A549 (cell line): ENCODE measurements at regions not wholly inside any gene's neighbourhood (a gene's known extent, or its start where the extent isn't known, plus 50 kb on each side); places are given as distances from the start of the nearest gene placed in this dataset.

Source experiments
- ATAC-seq, 2 experiments: fragments of 200-7000 bp in 1 of 2; fragments of >200 bp in 1 of 2; cut with Nextera tagmentation in 1 of 2; cut with Tn5 transposase in 1 of 2; 3 replicates each; pipeline versions ENCODE4 v1.8.0 to v1.9.1; 2018 to 2020; ENCODE audit warnings: mild to moderate bottlenecking in 1 of 2, moderate library complexity in 1 of 2
- CTCF ChIA-PET: fragments of 300-600 bp; sonication (Branson Sonifier 250); formaldehyde crosslinking; extraction: SDS; loops from one replicate; lab custom pipeline; 2021; ENCODE audit warnings: antibody characterized with exemption, inconsistent platforms; lab: Yijun Ruan, JAX
- POLR2A ChIA-PET: fragments of 350-600 bp; formaldehyde crosslinking; extraction: SDS; loops from one replicate; lab custom pipeline; 2021; ENCODE audit warnings: antibody characterized with exemption, inconsistent platforms; lab: Yijun Ruan, JAX
- DNase-seq, 2 experiments: peaks; one replicate each; pipeline versions ENCODE4 v3.0.0 to v3.0.0-alpha.2; 2011 to 2016; ENCODE audit warnings: low read depth in 1 of 2, low spot score in 1 of 2
- FAIRE-seq: peaks from 2 replicates; lab custom pipeline; 2011; peaks lifted over from hg19 to GRCh38; lab: Jason Lieb, UNC
- H3K27ac ChIP-seq, 2 experiments: fragments of >200 bp; sonication (Bioruptor Twin); formaldehyde crosslinking; 3 replicates each; pipeline ENCODE4 v1.5.1; 2016 to 2017
- H3K4me1 ChIP-seq: fragments of >200 bp; sonication (Bioruptor Twin); formaldehyde crosslinking; 3 replicates; pipeline ENCODE4 v1.6.1; 2016
- H3K4me2 ChIP-seq: fragments of >200 bp; sonication (Bioruptor Twin); formaldehyde crosslinking; 3 replicates; pipeline ENCODE4 v1.6.1; 2016
- H3K4me3 ChIP-seq: fragments of >200 bp; sonication (Bioruptor Twin); formaldehyde crosslinking; 3 replicates; pipeline ENCODE4 v1.5.1; 2016
- H3K9me3 ChIP-seq: fragments of >200 bp; sonication (Bioruptor Twin); formaldehyde crosslinking; 3 replicates; pipeline ENCODE4 v1.6.1; 2016
- BHLHE40 ChIP-seq: IDR thresholded peaks from 2 replicates; pipeline ENCODE4 v1.6.1; 2012; ENCODE audit warnings: low read depth, low read length, inconsistent platforms
- CBX8 ChIP-seq: fragments of 200-600 bp; sonication (generic); IDR thresholded peaks from 2 replicates; pipeline ENCODE4 v1.6.1; 2016
- CHD2 ChIP-seq: fragments of 150-350 bp; IDR thresholded peaks from 2 replicates; pipeline ENCODE4 v1.6.1; 2014; ENCODE audit warnings: low read length; ENCODE audit not compliant: partially characterized antibody
- E2F6 ChIP-seq: IDR thresholded peaks from 2 replicates; pipeline ENCODE4 v1.6.1; 2012; ENCODE audit warnings: low read depth, borderline replicate concordance
- EHMT2 ChIP-seq: fragments of 200-600 bp; sonication (generic); IDR thresholded peaks from 2 replicates; pipeline ENCODE4 v1.6.1; 2016; ENCODE audit warnings: antibody characterized with exemption, low read depth, mild to moderate bottlenecking, moderate library complexity
- ESRRA ChIP-seq: fragments of 150-350 bp; IDR thresholded peaks from 2 replicates; pipeline ENCODE4 v1.6.1; 2014; ENCODE audit warnings: mild to moderate bottlenecking, low read length, borderline replicate concordance
- FOSL2 ChIP-seq, 2 experiments: fragments of 450-650 bp in 1 of 2; fragments of >200 bp in 1 of 2; sonication (Bioruptor Twin) in 1 of 2; formaldehyde crosslinking; IDR thresholded peaks; 2 replicates each; pipeline versions ENCODE4 v1.5.0 to v1.6.1; 2016 to 2020; ENCODE audit warnings: mild to moderate bottlenecking in 1 of 2, moderate library complexity in 1 of 2
- JUN ChIP-seq, 2 experiments: fragments of >200 bp; sonication (Bioruptor Twin); formaldehyde crosslinking; IDR thresholded peaks; 2 replicates in 1 of 2; 3 replicates in 1 of 2; pipeline ENCODE4 v1.6.1; 2016 to 2017
- JUNB ChIP-seq: fragments of >200 bp; sonication (Bioruptor Twin); formaldehyde crosslinking; IDR thresholded peaks from 2 replicates; pipeline ENCODE4 v1.6.1; 2016
- KDM1A ChIP-seq: fragments of 200-600 bp; sonication (generic); IDR thresholded peaks from 2 replicates; pipeline ENCODE4 v1.6.1; 2016; ENCODE audit warnings: low read depth, mild to moderate bottlenecking
- KDM5A ChIP-seq: fragments of 200-600 bp; sonication (generic); IDR thresholded peaks from 2 replicates; pipeline ENCODE4 v1.6.1; 2016; ENCODE audit warnings: antibody characterized with exemption, mild to moderate bottlenecking
- MAFK ChIP-seq: fragments of 450-650 bp; IDR thresholded peaks from 2 replicates; pipeline ENCODE4 v1.6.1; 2014; ENCODE audit not compliant: partially characterized antibody
- NFE2L2 ChIP-seq: fragments of 150-350 bp; conservative IDR thresholded peaks from 2 replicates; pipeline ENCODE4 v1.6.1; 2014; ENCODE audit warnings: low read length
- NR3C1 ChIP-seq: fragments of >200 bp; sonication (Bioruptor Twin); formaldehyde crosslinking; IDR thresholded peaks from 3 replicates; pipeline ENCODE4 v1.6.1; 2017
- POLR2AphosphoS2 ChIP-seq: conservative IDR thresholded peaks from 2 replicates; pipeline ENCODE4 v1.6.1; 2012; ENCODE audit warnings: low read length, improper control_type of control experiment, inconsistent platforms
- RAD21 ChIP-seq, 2 experiments: fragments of >200 bp in 1 of 2; sonication (Bioruptor Twin) in 1 of 2; formaldehyde crosslinking in 1 of 2; IDR thresholded peaks in 1 of 2; conservative IDR thresholded peaks in 1 of 2; 2 replicates in 1 of 2; 3 replicates in 1 of 2; pipeline ENCODE4 v1.6.1; 2012 to 2018; ENCODE audit warnings: inconsistent platforms in 1 of 2
- RARB ChIP-seq: fragments of 250-450 bp; sonication (Bioruptor Pico); IDR thresholded peaks from 2 replicates; pipeline ENCODE4 v1.8.0; 2021; ENCODE audit warnings: mild to moderate bottlenecking, moderate library complexity
- RFX5 ChIP-seq: fragments of 450-650 bp; IDR thresholded peaks from 2 replicates; pipeline ENCODE4 v1.7.1; 2014; ENCODE audit warnings: antibody characterized with exemption, mild to moderate bottlenecking, moderate library complexity
- SMC3 ChIP-seq: fragments of >200 bp; sonication (Bioruptor Twin); formaldehyde crosslinking; IDR thresholded peaks from 3 replicates; pipeline ENCODE4 v1.6.1; 2018; ENCODE audit warnings: inconsistent platforms
- TP53 ChIP-seq: fragments of 250-450 bp; sonication (Bioruptor Pico); IDR thresholded peaks from 2 replicates; pipeline ENCODE4 v1.5.0; 2021; ENCODE audit warnings: mild to moderate bottlenecking, moderate library complexity
- ZFP36 ChIP-seq: fragments of 450-650 bp; IDR thresholded peaks from 2 replicates; pipeline ENCODE4 v1.6.1; 2014; ENCODE audit warnings: borderline replicate concordance; ENCODE audit not compliant: partially characterized antibody
- ZNF302 ChIP-seq: fragments of 250-450 bp; sonication (Bioruptor Pico); IDR thresholded peaks from 2 replicates; pipeline ENCODE4 v1.9.0; 2021; ENCODE audit warnings: inconsistent platforms, mild to moderate bottlenecking, moderate library complexity
- ZSCAN20 ChIP-seq: fragments of 250-450 bp; sonication (Bioruptor Pico); IDR thresholded peaks from 2 replicates; pipeline ENCODE4 v1.8.0; 2022; ENCODE audit warnings: mild to moderate bottlenecking, moderate library complexity
- WGBS: methylation state at CpG from one replicate; pipeline ENCODE4 v1.1.6; 2017; ENCODE audit errors: missing lambda C conversion rate; 5-methylcytosine and 5-hydroxymethylcytosine counted together
- TF ChIP-seq, protein P1 (sequence below): fragments of 250-450 bp; sonication (Bioruptor Pico); IDR thresholded peaks from 2 replicates; pipeline ENCODE4 v1.5.0; 2020; ENCODE audit warnings: low read depth, mild to moderate bottlenecking, moderate library complexity

GRCh38 chr5:56677690-56678305 lies 137.6 kb upstream of the MAP3K1 start (continued):
- TF ChIP-seq TP53 (CRISPR knock-in tag), result no peak
- TF ChIP-seq ESRRA, result no peak
- TF ChIP-seq, protein P1, sequence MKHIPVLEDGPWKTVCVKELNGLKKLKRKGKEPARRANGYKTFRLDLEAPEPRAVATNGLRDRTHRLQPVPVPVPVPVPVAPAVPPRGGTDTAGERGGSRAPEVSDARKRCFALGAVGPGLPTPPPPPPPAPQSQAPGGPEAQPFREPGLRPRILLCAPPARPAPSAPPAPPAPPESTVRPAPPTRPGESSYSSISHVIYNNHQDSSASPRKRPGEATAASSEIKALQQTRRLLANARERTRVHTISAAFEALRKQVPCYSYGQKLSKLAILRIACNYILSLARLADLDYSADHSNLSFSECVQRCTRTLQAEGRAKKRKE (CRISPR knock-in tag), result no peak
- TF ChIP-seq ZNF302 (CRISPR knock-in tag), result no peak
- TF ChIP-seq MAFK, result no peak
- TF ChIP-seq JUN (IDR thresholded peaks at IDR 0.05), result no peak
- TF ChIP-seq NR3C1, result no peak
- TF ChIP-seq JUNB, result no peak
- no peak for TF ChIP-seq EHMT2
- TF ChIP-seq FOSL2 (IDR thresholded peaks at IDR 0.05), result no peak
- TF ChIP-seq FOSL2 (CRISPR knock-in tag; IDR thresholded peaks at IDR 0.05), result no peak

DNA sequence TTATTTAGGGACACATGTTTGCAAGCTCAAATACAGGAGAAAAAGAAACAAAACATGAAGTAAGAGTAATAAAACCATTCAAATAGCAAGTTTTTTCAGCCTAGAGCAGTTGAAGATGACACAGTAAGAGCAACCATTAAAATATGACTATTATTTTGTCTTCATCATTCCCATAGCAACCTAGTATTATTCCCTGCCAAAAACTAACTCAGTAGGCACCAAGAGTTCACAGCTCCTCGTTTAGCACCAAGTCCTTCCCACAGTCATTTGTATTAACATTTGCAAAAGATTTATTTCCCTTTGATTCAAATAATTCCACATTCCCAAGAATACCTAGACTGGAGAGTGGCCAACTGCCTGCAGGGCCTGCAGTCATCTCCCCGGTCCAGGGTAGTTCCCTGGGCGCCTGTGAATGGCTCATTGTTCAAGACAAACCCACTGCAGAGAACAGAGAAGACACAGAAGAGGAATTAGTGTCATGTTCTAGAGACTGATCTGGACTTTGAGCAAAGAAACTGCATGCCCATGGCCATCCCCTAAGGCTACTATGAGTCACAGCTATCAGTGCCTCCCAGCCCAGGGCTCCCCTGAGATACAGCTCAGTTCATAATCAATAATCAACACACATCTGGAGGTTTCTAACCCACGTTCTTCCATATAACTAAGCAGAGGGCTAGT lies 139.1 kb upstream of the MAP3K1 start:
- peak in 1 of 2 experiments; percentile 6 for DNase-seq

DNA sequence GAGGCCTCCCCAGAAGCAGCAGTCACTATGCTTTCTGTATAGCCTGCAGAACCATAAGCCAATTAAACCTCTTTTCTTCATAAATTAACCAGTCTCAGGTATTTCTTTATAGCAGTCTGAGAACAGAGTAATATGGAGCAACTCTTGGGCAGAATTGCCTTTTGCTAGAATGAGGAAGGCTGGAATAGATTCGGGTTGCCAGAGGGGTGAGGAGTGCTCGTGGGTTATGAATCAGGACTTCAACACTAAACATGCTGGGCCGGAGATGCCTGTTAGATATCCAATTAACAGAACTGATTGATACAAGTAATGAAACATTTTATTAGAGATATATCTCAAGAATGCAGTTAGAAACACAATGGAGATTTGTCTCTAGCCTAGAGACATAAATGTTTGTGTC lies 140.9 kb upstream of the MAP3K1 start:
- Histone ChIP-seq H3K4me2 (no peak overlapping the region), H3K27ac (no peak overlapping the region), H3K4me1 (0 out of 3 replicates have a peak, but pooled peaks cover 5% of the 10 kb centered on the region)
- ChIA-PET POLR2A (no interaction called here), CTCF (no interaction called here)
- DNase-seq (no peak), ATAC-seq (no peak)
- whole genome bisulfite sequencing, result 37% methylated on average over 3 of the region's 3 CpGs
- TF ChIP-seq KDM5A, result no peak
- TF ChIP-seq RFX5, result no peak
- TF ChIP-seq, all 56 proteins: peak for 0
- FAIRE-seq, result no peak
- no peaks in the 10 kb centered on the region for H3K9me3 ChIP-seq
- no peak overlapping the region for H3K4me3 ChIP-seq

More for the DNA sequence above, 139.1 kb upstream of the MAP3K1 start:
- Histone ChIP-seq H3K4me1 (0 out of 3 replicates have a peak, but pooled peaks cover 5% of the 10 kb centered on the region), H3K4me3 (no peak overlapping the region), H3K27ac (no peak overlapping the region), H3K9me3 (no peaks in the 10 kb centered on the region), H3K4me2 (no peak overlapping the region)
- TF ChIP-seq SMC3 (no peak), ZFP36 (no peak), RAD21 (conservative IDR thresholded peaks at IDR 0.05 in 1 of 2, IDR thresholded peaks at IDR 0.05 in 1 of 2) (no peak), RFX5 (no peak), RARB (CRISPR knock-in tag) (no peak), ZNF302 (CRISPR knock-in tag) (no peak), NR3C1 (no peak), BHLHE40 (no peak), NFE2L2 (no peak), KDM5A (no peak), CBX8 (no peak), POLR2AphosphoS2 (no peak)
- WGBS, result 35% methylated on average over 4 of the region's 4 CpGs
- no peak for FAIRE-seq
- ChIA-PET POLR2A (no interaction called here), CTCF (no interaction called here)
- no peak for ATAC-seq

GRCh38 chr5:56673171-56673570 lies 142.2 kb upstream of the MAP3K1 start:
- FAIRE-seq, result no peak
- ChIA-PET POLR2A (no interaction called here), CTCF (no interaction called here)
- 0 out of 3 replicates have a peak, but pooled peaks cover 5% of the 10 kb centered on the region for H3K4me1 ChIP-seq
- 60% methylated on average over 5 of the region's 5 CpGs for WGBS
- no peak for TF ChIP-seq SMC3
- no peak for TF ChIP-seq ZSCAN20 (CRISPR knock-in tag)
- TF ChIP-seq CHD2, result no peak
- no peak for TF ChIP-seq E2F6
- TF ChIP-seq NFE2L2, result no peak
- no peak for TF ChIP-seq KDM1A
- no peak for ATAC-seq
- no peak overlapping the region for H3K4me2 ChIP-seq
- no peak overlapping the region for H3K27ac ChIP-seq
- no peak overlapping the region for H3K4me3 ChIP-seq
- no peak for DNase-seq
- no peaks in the 10 kb centered on the region for H3K9me3 ChIP-seq
